HG02642 (cell line): ENCODE measurements at regions not wholly inside any gene's neighbourhood (a gene's known extent, or its start where the extent isn't known, plus 50 kb on each side); places are given as distances from the start of the nearest gene placed in this dataset.

Experiments
- ATAC-seq: cut with Tn5 transposase; IDR thresholded peaks from one replicate; pipeline ENCODE4 v1.9.1; 2021; ENCODE audit warnings: mild to moderate bottlenecking; ENCODE audit not compliant: unreplicated experiment, poor library complexity

GRCh38 chr7:93016681-93017381, 100.9 kb downstream of the SAMD9 start:
- ATAC-seq: no peak

GRCh38 chr7:93015779-93016481, 101.8 kb downstream of the SAMD9 start:
- ATAC-seq: no peak

GRCh38 chr7:93015101-93015778, 102.5 kb downstream of the SAMD9 start:
- ATAC-seq: no peak

GRCh38 chr7:93014410-93014809, 103.4 kb downstream of the SAMD9 start:
- ATAC-seq: no peak

- no peak for ATAC-seq
Observed at GRCh38 chr7:93013446-93014061, 104.2 kb downstream of the SAMD9 start.

- no peak for ATAC-seq
Observed at GRCh38 chr7:93011351-93012294, 106.2 kb downstream of the SAMD9 start.

DNA sequence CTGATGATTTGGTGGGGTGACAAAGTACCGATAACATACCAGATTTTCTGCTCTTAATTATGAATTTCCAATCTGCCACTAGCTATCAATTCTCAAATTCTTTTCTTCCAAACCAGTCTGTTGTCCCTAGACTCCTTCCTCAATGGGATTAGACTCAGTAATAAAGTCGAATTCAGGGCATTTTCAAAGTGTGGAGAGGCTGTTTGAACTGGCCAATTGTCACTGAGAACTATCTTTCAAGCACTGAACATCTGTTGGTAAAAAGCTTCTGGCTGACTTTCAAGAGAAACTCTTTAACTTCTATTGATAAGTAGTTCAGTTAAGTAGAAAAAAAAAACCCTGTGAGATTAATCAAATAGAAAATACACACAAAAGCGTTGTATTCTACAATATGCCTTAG, 108.9 kb downstream of the SAMD9 start:
- ATAC-seq: no peak

DNA sequence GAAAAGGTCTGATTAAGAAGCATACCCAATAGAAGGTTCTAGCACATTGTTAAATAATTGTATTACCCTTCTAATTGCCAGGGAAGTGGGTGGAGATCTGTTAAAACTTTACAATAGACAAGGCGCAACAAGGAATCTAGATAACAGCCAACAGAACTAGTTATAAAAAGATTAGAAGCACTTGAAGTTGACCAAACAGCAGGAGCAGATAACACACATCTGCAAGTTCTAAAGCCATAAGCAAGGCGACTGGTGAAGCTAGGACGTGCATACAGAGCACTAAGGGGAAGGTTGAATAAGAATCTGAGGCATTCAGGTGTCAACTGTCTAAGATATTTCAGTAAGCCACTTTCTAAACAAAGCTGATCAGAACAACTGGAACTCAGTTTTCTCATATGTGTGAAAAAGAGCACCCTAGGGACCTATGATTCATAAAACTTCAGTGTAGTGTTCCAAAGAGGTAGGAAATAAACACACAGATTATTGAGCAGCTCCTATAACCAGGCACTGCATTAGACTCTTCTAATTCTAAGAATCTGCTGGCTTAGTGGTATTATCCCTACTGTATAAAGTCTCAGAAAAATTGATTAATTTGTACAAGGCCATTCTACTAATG, 111.2 kb downstream of the SAMD9 start:
- no peak for ATAC-seq

- no peak for ATAC-seq
Observed at GRCh38 chr7:93004906-93005305, 112.9 kb downstream of the SAMD9 start.

DNA sequence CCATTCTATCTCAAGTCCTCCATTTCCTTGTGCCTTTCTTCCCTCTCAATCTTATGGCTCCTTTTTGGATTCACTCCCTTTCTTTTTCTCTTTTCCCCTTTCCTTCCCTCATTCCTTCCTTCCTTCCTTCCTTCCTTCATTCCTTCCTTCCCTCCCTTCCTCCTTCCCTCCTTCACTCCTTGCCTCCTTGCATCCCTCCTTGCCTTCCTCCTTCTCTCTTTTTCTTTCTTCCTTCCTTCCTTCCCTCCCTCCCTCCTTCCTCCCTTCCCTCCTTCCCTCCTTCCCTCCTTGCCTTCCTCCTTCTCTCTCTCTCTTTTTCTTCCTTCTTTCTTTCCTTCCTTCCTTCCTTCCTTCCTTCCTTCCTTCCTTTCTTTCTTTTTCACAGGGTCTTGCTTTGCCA, 120.1 kb downstream of the SAMD9 start:
- no peak for ATAC-seq

- ATAC-seq: no peak
Observed at GRCh38 chr7:92997152-92997551, 120.6 kb downstream of the SAMD9 start.

GRCh38 chr7:92994901-92995300, 122.9 kb downstream of the SAMD9 start:
- no peak for ATAC-seq

GRCh38 chr7:92992932-92993331, 124.8 kb downstream of the SAMD9 start:
- ATAC-seq: no peak

DNA sequence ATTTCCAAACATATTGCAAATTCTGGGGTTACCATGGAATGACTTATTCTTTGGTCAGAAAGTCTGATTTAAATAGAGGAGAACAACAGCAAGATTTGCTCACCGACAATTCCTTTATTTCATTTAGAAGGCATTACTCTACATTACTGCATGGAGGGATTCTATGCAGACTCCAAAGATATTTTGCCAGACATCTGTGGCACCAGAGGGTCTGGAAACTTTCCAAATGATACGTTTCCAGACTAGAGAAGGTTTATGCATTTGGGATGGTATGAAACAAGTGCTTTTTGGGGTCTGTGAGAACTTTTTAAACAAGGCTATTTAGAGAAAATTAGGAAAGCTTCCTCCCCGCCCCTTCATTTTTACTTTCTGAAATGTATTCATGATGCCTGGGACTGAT, 125.3 kb downstream of the SAMD9 start:
- no peak for ATAC-seq

DNA sequence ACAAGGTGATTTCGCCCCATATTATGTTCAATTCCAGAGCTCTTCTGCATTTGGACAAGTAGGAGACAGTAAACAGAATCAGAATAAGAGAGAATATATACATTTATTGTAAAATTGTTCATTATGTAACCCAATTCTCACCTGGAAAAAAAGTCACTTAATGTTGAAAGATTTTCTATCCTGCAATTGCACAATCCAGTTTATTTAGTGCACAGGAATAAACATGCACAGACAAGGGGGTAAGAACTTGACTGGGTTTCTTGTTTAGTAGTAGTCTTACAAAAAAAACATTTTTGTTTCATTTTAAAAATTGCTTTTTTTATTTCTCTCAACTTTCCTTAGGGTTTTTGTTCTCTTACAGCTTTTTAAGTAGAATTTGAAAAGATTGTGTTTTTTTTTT, 126.6 kb downstream of the SAMD9 start:
- no peak for ATAC-seq

DNA sequence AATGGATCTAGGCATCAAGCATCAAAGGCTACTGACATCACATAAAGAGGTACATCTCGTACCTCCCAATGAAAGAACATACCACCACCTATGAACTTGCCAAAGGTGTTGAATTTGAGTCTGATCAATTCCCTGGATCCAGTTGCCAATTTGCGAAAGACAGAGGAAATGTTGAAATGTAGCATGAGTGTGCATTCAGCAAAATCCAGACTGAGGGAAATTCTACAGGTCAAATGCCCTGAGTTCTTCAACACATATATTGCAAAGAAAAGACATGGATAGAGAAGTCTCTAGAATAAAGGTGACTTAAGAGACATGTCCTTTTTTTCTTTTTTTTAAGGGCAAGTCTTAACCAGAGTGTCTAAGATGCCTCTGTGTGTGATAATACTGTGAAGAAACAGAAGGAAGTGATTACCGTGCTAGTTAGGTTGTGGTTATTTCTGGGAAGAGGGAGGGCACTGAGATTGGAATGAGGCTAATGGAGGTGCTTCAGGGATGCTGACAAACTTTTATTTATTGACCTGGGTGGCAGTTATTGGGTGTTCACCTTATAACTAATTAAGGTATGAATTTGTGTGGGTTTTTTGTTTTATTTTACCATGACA, 128.7 kb downstream of the SAMD9 start:
- ATAC-seq: no peak

GRCh38 chr7:92988051-92988450, 129.7 kb downstream of the SAMD9 start:
- no peak for ATAC-seq

DNA sequence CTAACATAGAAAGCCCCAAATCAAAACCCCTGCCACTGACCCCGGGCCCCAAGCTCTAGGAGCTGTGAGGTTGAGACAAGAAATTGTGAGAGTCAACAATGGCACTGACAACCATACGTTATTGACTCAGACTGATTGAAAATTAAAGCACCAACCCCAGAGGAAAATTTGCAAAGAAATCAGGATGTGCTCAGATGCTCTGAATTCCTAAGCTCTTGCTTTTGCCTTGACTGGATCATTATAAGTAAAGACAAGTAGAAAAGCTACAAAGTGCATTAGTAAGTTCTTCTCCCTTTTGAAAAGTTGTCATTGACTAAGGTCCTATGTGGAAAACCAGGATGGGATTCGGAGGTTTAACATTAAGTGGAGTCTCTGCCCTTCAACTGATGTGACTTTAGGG, 130.2 kb downstream of the SAMD9 start:
- no peak for ATAC-seq

DNA sequence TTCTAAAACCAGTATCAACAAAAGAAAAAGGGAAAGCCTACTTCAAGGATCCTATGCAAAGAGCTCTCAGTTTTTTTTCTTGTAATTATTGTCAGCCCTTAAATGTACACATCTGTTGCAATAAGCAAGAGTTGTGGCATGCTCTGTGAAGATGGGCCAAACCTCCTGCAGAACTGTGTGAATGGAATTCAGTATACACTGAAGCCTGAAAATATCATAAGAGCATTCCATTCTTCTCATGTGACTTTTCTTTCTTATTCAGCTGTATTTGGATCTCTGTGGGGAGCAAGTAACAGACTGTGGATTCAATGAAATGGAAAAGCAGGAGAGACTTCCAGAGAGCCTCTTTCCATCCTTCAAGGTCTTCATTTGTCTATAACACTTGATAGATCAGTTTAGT, 130.7 kb downstream of the SAMD9 start:
- ATAC-seq: no peak
